Loucy (cell line): ENCODE measurements at regions not wholly inside any gene's neighbourhood (a gene's known extent, or its start where the extent isn't known, plus 50 kb on each side); places are given as distances from the start of the nearest gene placed in this dataset.

Source experiments
- H2AFZ ChIP-seq: fragments of 200-600 bp; sonication (generic); 2 replicates; pipeline ENCODE4 v1.6.0; 2016; ENCODE audit warnings: antibody characterized with exemption, mild to moderate bottlenecking, low read length, moderate library complexity
- H3F3A ChIP-seq: fragments of 200-600 bp; 2 replicates; pipeline ENCODE4 v1.6.0; 2016; ENCODE audit warnings: antibody characterized with exemption, low read depth, mild to moderate bottlenecking
- H3K27me3 ChIP-seq: fragments of 200-600 bp; sonication (generic); 2 replicates; pipeline ENCODE4 v1.6.1; 2014; ENCODE audit warnings: low read length, mild to moderate bottlenecking; ENCODE audit not compliant: insufficient read depth, poor library complexity, severe bottlenecking
- H3K36me3 ChIP-seq: fragments of 200-600 bp; sonication (generic); 2 replicates; pipeline ENCODE4 v1.6.1; 2016; ENCODE audit warnings: low read length; ENCODE audit not compliant: insufficient read depth
- H3K4me1 ChIP-seq: fragments of 200-600 bp; sonication (generic); 2 replicates; pipeline ENCODE4 v1.5.1; 2014; ENCODE audit warnings: low read length, mild to moderate bottlenecking; ENCODE audit not compliant: insufficient read depth, poor library complexity, severe bottlenecking
- H3K4me2 ChIP-seq: fragments of 200-600 bp; sonication (generic); 2 replicates; pipeline ENCODE4 v1.6.0; 2014; ENCODE audit warnings: antibody characterized with exemption, low read length, low read depth, mild to moderate bottlenecking; ENCODE audit not compliant: poor library complexity, severe bottlenecking
- H3K4me3 ChIP-seq: fragments of 200-600 bp; sonication (generic); 2 replicates; pipeline ENCODE4 v1.5.1; 2014; ENCODE audit warnings: low read length, mild to moderate bottlenecking, mixed read lengths; ENCODE audit not compliant: poor library complexity, severe bottlenecking
- H3K79me2 ChIP-seq: fragments of 200-600 bp; sonication (generic); 2 replicates; pipeline ENCODE4 v1.6.1; 2014; ENCODE audit warnings: low read length; ENCODE audit not compliant: insufficient read depth
- H3K9ac ChIP-seq: fragments of 200-600 bp; sonication (generic); 2 replicates; pipeline ENCODE4 v1.6.0; 2014; ENCODE audit warnings: mild to moderate bottlenecking, low read depth, low read length, moderate library complexity; ENCODE audit not compliant: poor library complexity, severe bottlenecking
- H3K9me2 ChIP-seq: fragments of 200-600 bp; sonication (generic); replicated peaks from 2 replicates; pipeline ENCODE4 v1.6.1; 2016; ENCODE audit warnings: low read depth, low read length, mixed read lengths
- H3K9me3 ChIP-seq: fragments of 200-600 bp; sonication (generic); 2 replicates; pipeline ENCODE4 v1.6.1; 2014; ENCODE audit warnings: mild to moderate bottlenecking, antibody characterized with exemption, low read length, low read depth; ENCODE audit not compliant: insufficient read depth
- H4K20me1 ChIP-seq: fragments of 200-600 bp; sonication (generic); 2 replicates; pipeline ENCODE4 v1.6.0; 2014; ENCODE audit warnings: antibody characterized with exemption, low read length, mild to moderate bottlenecking; ENCODE audit not compliant: insufficient read depth, poor library complexity, severe bottlenecking
- EZH2phosphoT487 ChIP-seq: fragments of 200-600 bp; IDR thresholded peaks from 2 replicates; pipeline ENCODE4 v1.6.1; 2018; ENCODE audit warnings: antibody characterized with exemption, mild to moderate bottlenecking, moderate library complexity, borderline replicate concordance
- TF ChIP-seq, protein P1 (sequence below): fragments of 200-600 bp; sonication (generic); conservative IDR thresholded peaks from 2 replicates; pipeline ENCODE4 v1.5.1; 2014; ENCODE audit warnings: mild to moderate bottlenecking, antibody characterized with exemption, low read length

DNA sequence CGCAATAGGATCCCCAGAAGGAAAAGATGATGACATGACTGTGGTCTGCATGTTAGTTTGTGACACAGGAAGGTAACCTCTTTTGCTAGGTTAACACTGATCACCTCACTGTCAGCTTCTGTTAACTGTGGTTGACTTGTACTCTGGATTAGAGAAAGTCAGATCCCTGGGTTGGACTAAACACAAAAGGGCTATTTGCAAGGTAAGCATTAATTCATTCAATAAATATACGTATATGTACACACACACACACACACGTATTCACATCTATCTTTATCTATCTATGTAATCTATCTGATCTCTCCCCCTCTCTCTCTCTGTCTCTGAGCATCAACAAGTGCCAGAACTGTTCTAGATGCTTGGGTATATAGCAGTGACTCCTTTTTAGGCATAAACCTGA, 136.1 kb upstream of the SNX19 start:
- no peaks in the 10 kb centered on the region for H3K9me2 ChIP-seq
- H4K20me1 ChIP-seq, result no peaks in the 10 kb centered on the region
- no peaks in the 10 kb centered on the region for H3F3A ChIP-seq
- H3K4me1 ChIP-seq, result no peaks in the 10 kb centered on the region
- H3K4me2 ChIP-seq, result no peak overlapping the region
- no peaks in the 10 kb centered on the region for H3K36me3 ChIP-seq
- no peak overlapping the region for H3K4me3 ChIP-seq
- no peaks in the 10 kb centered on the region for H3K27me3 ChIP-seq
- H3K9me3 ChIP-seq, result no peaks in the 10 kb centered on the region
- TF ChIP-seq, protein P1, sequence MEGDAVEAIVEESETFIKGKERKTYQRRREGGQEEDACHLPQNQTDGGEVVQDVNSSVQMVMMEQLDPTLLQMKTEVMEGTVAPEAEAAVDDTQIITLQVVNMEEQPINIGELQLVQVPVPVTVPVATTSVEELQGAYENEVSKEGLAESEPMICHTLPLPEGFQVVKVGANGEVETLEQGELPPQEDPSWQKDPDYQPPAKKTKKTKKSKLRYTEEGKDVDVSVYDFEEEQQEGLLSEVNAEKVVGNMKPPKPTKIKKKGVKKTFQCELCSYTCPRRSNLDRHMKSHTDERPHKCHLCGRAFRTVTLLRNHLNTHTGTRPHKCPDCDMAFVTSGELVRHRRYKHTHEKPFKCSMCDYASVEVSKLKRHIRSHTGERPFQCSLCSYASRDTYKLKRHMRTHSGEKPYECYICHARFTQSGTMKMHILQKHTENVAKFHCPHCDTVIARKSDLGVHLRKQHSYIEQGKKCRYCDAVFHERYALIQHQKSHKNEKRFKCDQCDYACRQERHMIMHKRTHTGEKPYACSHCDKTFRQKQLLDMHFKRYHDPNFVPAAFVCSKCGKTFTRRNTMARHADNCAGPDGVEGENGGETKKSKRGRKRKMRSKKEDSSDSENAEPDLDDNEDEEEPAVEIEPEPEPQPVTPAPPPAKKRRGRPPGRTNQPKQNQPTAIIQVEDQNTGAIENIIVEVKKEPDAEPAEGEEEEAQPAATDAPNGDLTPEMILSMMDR, result no peak
- TF ChIP-seq EZH2phosphoT487, result no peak
- no peak overlapping the region for H3K9ac ChIP-seq
- H2AFZ ChIP-seq, result no peak overlapping the region
- H3K79me2 ChIP-seq, result no peaks in the 10 kb centered on the region

DNA sequence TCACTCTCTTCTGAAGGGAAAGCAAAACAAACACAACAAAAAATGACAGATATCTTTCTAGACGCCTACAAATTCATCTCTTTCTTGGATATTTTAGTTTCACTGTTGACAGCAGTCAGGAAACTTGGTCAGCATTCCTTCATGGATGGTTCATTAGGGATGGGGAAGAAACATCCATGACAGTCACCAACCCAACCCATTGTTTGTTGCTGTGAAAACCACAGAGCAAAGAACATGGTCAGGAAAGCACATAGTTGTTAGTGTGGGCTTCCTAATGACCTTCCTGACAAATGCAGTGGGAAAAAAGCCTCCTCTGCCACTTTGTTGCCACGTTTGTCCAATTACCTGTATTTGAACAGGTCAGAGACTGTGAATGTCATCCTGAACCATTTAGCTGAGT, 139.8 kb upstream of the SNX19 start:
- H3K27me3 ChIP-seq, result no peaks in the 10 kb centered on the region
- no peaks in the 10 kb centered on the region for H3K79me2 ChIP-seq
- H3F3A ChIP-seq, result no peaks in the 10 kb centered on the region
- H3K9me3 ChIP-seq, result no peaks in the 10 kb centered on the region
- H3K36me3 ChIP-seq, result no peaks in the 10 kb centered on the region
- TF ChIP-seq, protein P1, result no peak
- TF ChIP-seq EZH2phosphoT487, result no peak
- no peaks in the 10 kb centered on the region for H3K9me2 ChIP-seq
- no peak overlapping the region for H3K4me3 ChIP-seq
- H3K4me1 ChIP-seq, result no peaks in the 10 kb centered on the region
- H3K9ac ChIP-seq, result no peak overlapping the region
- H4K20me1 ChIP-seq, result no peaks in the 10 kb centered on the region
- H2AFZ ChIP-seq, result no peak overlapping the region
- H3K4me2 ChIP-seq, result no peak overlapping the region

DNA sequence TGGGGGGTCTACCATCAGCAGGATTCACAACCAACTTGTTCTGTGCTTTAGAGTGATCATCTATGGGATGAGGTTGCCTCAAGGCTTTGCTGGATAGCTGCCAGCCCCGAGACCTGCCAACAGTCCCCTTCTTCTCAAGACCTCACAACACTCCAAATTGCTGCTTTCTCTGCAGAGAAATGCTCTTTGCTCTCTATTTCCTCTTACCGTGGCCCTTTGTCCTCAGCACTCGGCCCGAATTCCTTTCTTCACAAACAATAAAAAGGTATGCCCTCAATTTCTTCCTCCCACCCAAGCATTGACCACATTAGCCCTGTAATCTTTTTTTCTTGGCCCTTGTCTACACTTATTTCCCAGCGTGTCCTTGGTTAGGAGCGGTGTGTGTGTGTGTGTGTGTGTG, 147.4 kb upstream of the SNX19 start:
- no peak overlapping the region for H2AFZ ChIP-seq
- no peaks in the 10 kb centered on the region for H3K9me3 ChIP-seq
- H3K79me2 ChIP-seq, result no peaks in the 10 kb centered on the region
- H3K4me1 ChIP-seq, result no peaks in the 10 kb centered on the region
- H3K4me2 ChIP-seq, result no peak overlapping the region
- H3F3A ChIP-seq, result no peaks in the 10 kb centered on the region
- no peaks in the 10 kb centered on the region for H4K20me1 ChIP-seq
- no peak overlapping the region for H3K4me3 ChIP-seq
- H3K27me3 ChIP-seq, result no peaks in the 10 kb centered on the region
- TF ChIP-seq, protein P1, result no peak
- TF ChIP-seq EZH2phosphoT487, result no peak
- H3K9ac ChIP-seq, result no peak overlapping the region
- H3K9me2 ChIP-seq, result no peaks in the 10 kb centered on the region
- no peaks in the 10 kb centered on the region for H3K36me3 ChIP-seq
